Inflammatory macrophage (primary cell): ENCODE measurements at regions not wholly inside any gene's neighbourhood (a gene's known extent, or its start where the extent isn't known, plus 50 kb on each side); places are given as distances from the start of the nearest gene placed in this dataset.

Experiments used
- DNase-seq, 2 donors: peaks; one replicate each; pipeline ENCODE4 v3.0.0-alpha.2; 2020 to 2022

GRCh38 chr12:39240587-39240986 is 202.3 kb downstream of the KIF21A start:
- DNase-seq = no peak

- DNase-seq = no peak
These were observed 203.1 kb downstream of the KIF21A start for GRCh38 chr12:39239490-39240486.

DNA sequence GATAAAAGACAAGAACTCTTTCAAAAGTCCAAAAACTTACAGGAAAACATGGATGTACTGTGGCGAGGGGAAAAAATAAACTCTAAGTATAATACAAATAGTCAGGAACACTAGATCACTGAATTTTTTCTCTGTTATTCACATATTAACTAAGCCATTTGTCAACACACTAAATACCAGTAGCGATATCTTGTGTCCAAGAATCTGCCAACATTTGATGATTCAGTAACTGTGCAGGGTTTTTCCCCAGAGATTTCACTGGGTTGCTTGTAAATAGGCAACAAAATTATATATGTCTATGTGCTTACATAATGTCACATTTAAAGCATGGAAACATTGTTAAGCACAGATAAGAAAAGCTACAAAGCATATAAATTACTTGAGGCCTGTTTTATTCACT is 205.9 kb downstream of the KIF21A start:
- no peak for DNase-seq

GRCh38 chr12:39235990-39236767 is 206.7 kb downstream of the KIF21A start:
- DNase-seq = no peak

GRCh38 chr12:39230086-39230485 is 212.8 kb downstream of the KIF21A start:
- DNase-seq = no peak

- no peak for DNase-seq
These were observed 215.7 kb downstream of the KIF21A start for GRCh38 chr12:39227218-39227617.

DNA sequence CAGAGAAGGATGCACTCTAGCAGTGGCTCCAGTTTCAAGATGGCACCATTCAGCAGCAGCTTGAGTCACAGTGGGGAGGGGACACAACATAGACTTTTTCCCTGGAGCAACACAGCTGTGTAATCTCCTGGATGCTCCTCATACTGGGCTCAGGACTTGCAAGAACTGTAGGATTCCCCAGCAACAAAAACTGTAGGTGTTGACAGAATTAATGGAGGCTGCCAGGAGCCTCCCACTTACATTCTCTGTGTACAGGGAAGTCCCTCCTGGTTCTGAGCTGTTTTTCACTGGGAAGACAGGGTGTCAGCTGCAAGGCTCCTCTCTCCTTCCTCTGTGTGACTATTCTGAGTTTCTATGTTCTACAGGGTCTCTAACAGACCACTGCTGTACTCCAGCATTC is 217.9 kb downstream of the KIF21A start:
- no peak for DNase-seq

GRCh38 chr12:39205969-39206368 is 237.0 kb downstream of the KIF21A start:
- no peak for DNase-seq

GRCh38 chr12:39199351-39199750 is 243.6 kb downstream of the KIF21A start:
- DNase-seq = no peak

DNA sequence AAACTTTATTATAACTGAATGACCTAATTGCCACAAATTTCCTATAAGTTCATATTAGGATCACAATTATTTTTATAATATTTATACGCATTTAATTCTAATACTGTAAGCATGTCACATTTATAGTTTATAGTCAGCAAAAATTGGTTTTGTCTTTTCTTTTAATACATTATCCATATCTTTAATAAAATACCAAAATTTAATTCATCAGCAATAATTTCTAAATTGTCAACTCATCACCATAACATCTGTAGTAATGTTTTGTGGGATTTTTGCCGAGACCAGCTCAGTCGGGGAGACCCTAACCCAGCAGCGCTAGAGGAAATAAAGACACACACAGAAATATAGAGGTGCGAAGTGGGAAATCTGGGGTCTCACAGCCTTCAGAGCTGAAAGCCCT is 254.2 kb downstream of the KIF21A start:
- DNase-seq = no peak

DNA sequence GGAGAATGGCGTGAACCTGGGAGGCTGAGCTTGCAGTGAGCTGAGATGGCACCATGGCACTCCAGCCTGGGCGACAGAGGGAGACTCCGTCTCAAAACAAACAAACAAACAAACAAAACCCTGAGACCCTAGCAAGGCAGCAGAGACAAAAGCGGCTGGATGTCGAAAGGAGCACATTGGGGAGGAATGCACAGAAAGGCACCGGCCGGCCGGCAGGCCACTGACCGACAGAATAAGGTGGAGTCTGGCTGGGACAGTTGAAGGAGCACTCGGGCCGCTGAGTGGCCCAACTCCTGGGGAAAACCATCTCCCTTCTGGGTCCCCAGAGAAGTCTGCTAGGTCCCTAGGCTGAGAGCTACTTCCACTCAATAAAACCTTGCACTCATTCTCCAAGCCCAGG is 256.2 kb downstream of the KIF21A start:
- DNase-seq = no peak

DNA sequence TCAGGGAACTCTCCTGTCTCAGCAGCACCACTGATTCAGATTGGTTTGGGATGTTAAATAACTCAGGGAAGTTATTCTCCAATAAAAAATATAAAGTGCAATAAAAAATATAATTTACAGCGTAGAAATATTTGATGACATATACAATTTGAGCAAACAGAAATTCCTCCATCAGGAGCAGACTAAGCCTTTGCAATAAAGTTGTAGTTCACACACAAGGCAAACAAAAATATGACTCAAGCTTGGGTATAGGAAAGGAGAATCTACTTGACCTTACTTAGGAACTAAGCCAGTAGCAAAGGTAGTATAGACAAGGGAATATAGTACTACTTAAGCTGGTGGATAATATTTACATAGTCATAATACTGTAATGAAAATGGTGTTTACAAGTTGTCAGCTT is 264.1 kb downstream of the KIF21A start:
- no peak for DNase-seq

- DNase-seq = no peak
These were observed 266.6 kb downstream of the KIF21A start for GRCh38 chr12:39176356-39176755.

DNA sequence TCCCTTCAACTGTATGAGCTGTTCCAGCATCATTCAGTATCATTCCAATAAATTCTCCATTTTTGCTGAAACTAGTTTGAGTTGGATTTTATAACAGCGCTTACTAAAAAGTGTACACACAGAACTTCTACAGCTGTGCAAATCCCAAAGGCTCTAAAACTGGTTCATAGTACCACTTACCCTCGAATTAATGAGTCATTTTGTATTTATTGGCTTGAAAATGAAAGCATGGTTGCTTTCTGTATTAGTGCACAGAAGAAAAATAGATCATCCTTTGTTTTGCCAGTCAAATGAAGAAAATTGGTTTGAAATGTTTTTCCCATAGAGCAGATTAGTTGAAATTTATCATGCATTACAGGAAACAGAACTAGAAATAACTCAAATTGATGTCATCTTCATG is 268.3 kb upstream of the CPNE8 start:
- DNase-seq = no peak

DNA sequence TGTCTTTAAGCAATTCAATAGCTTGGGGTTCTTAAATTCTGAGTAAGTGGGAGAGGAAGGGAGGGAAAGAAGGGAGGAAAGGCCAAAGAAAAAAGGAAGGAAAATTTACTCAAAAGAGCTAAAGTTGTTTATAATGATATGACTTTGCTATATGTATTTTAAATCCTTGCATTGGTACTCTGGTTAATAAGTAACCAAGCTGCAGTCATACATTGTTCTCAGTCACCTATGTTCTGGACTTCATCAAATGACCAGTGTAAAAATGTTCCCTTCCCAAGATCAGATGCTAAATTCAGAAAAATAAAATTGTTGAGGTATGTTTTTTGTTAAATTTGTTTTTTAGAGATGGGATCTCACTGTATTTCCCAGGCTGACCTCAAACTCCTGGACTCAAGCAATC is 259.9 kb upstream of the CPNE8 start:
- DNase-seq = no peak

- DNase-seq = no peak
These were observed 256.2 kb upstream of the CPNE8 start for GRCh38 chr12:39161465-39162085.

- no peak for DNase-seq
These were observed 252.4 kb upstream of the CPNE8 start for GRCh38 chr12:39157696-39158342.

GRCh38 chr12:39145175-39145999 is 240.0 kb upstream of the CPNE8 start:
- no peak for DNase-seq

GRCh38 chr12:39144613-39145061 is 239.2 kb upstream of the CPNE8 start:
- DNase-seq = no peak

DNA sequence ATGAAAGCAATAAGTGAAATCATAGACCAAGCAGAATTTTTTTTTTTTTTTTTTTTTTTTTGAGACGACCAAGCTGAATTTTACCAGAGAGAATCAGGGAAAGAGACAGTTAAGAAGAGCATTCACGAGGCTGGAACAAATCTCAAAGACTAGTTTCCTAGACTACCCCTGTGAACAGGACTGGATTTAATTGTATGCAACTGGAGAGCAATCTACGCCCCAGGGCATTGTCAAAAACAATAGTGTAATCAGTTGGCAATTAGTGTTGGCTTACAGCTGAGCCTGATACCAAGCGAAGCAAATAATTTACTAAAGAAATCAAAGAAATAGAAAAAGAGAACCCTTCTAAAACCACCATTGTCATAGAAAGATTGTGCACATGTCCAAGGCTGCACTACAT is 232.9 kb upstream of the CPNE8 start:
- no peak for DNase-seq

- DNase-seq = no peak
These were observed 222.0 kb upstream of the CPNE8 start for GRCh38 chr12:39127401-39127800.

DNA sequence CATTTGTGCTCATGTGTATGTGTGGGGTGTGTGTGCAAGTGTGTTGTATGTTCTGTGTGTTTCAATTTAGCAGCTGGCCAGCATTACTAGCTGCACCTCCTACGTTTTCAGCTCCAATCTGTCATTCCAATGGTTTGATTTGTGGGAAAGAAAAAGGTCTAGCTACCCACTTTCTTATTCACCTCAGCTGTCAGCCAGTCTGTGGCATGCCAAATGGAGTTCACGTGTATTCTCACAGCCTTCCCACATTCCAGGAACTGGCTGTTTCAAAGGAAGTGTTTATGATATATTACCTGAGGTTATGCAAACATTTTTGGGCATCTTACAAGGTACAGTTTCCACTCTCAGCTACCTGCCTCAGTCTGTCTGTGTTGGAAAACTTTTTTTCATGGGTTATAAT is 220.2 kb upstream of the CPNE8 start:
- no peak for DNase-seq
